Kidney epithelial cell (primary cell): ENCODE measurements at regions not wholly inside any gene's neighbourhood (a gene's known extent, or its start where the extent isn't known, plus 50 kb on each side); places are given as distances from the start of the nearest gene placed in this dataset.

Experiments
- DNase-seq: peaks from one replicate; pipeline ENCODE4 v3.0.0-alpha.2; 2010; ENCODE audit warnings: low read depth
- H3K27me3 ChIP-seq: 2 replicates; pipeline ENCODE4 v1.6.0; 2011; ENCODE audit warnings: low read length; ENCODE audit not compliant: control insufficient read depth, insufficient read depth
- H3K36me3 ChIP-seq: 2 replicates; pipeline ENCODE4 v1.5.1; 2011; ENCODE audit warnings: low read length; ENCODE audit not compliant: control insufficient read depth, insufficient read depth
- H3K4me3 ChIP-seq: 2 replicates; pipeline ENCODE4 v1.5.1; 2011; ENCODE audit warnings: low read depth, mild to moderate bottlenecking, control low read depth, low read length
- CTCF ChIP-seq: IDR thresholded peaks from 2 replicates; pipeline ENCODE4 v1.5.1; 2011; ENCODE audit warnings: mild to moderate bottlenecking, moderate library complexity, low read length, control low read depth, inconsistent platforms; ENCODE audit not compliant: insufficient read depth, poor library complexity, severe bottlenecking

GRCh38 chr16:75943705-75944514 is 217.6 kb upstream of the CPHXL start:
- Histone ChIP-seq H3K36me3 (no peaks in the 10 kb centered on the region), H3K4me3 (no peak overlapping the region), H3K27me3 (no peaks in the 10 kb centered on the region)
- TF ChIP-seq CTCF: no peak
- no peak for DNase-seq

- H3K36me3 ChIP-seq: no peaks in the 10 kb centered on the region
These were observed 219.7 kb upstream of the CPHXL start for GRCh38 chr16:75945916-75946457.

GRCh38 chr16:75947626-75948239 is 221.4 kb upstream of the CPHXL start:
- no peak for DNase-seq
- no peak overlapping the region for H3K4me3 ChIP-seq
- no peaks in the 10 kb centered on the region for H3K27me3 ChIP-seq
- no peak for TF ChIP-seq CTCF
- no peaks in the 10 kb centered on the region for H3K36me3 ChIP-seq

More at GRCh38 chr16:75945916-75946457, 219.7 kb upstream of the CPHXL start:
- no peak for DNase-seq
- H3K27me3 ChIP-seq: no peaks in the 10 kb centered on the region
- H3K4me3 ChIP-seq: no peak overlapping the region
- no peak for TF ChIP-seq CTCF

- H3K27me3 ChIP-seq: no peaks in the 10 kb centered on the region
- no peak overlapping the region for H3K4me3 ChIP-seq
These were observed 222.2 kb upstream of the CPHXL start for GRCh38 chr16:75948441-75948840.

GRCh38 chr16:75948886-75949285 is 222.6 kb upstream of the CPHXL start:
- H3K36me3 ChIP-seq: no peaks in the 10 kb centered on the region
- no peaks in the 10 kb centered on the region for H3K27me3 ChIP-seq
- DNase-seq: no peak
- TF ChIP-seq CTCF: no peak
- H3K4me3 ChIP-seq: no peak overlapping the region

More at GRCh38 chr16:75948441-75948840, 222.2 kb upstream of the CPHXL start:
- H3K36me3 ChIP-seq: no peaks in the 10 kb centered on the region
- no peak for DNase-seq
- TF ChIP-seq CTCF: no peak
